Liver (tissue), 8 donors: ENCODE measurements at regions not wholly inside any gene's neighbourhood (a gene's known extent, or its start where the extent isn't known, plus 50 kb on each side); places are given as distances from the start of the nearest gene placed in this dataset.
A peak's percentile ranks its signal among the peaks of the same experiment; 100 is the strongest.

Experiments used
- DNase-seq: peaks from one replicate; pipeline ENCODE4 v3.0.0-alpha.2; 2017; ENCODE audit warnings: low spot score
- H3K27ac ChIP-seq, 2 donors: one replicate each; pipeline ENCODE4 v1.7.0; 2013; ENCODE audit warnings: inconsistent platforms in 2 of 2, low read length in 2 of 2, control low read depth in 1 of 2, low read depth in 1 of 2, mild to moderate bottlenecking in 1 of 2
- H3K27me3 ChIP-seq, 4 donors: one replicate each; pipeline versions ENCODE4 v1.6.1 to v1.7.0; 2013; ENCODE audit warnings: low read length in 3 of 4, inconsistent platforms in 1 of 4, mild to moderate bottlenecking in 1 of 4, moderate library complexity in 1 of 4; ENCODE audit not compliant: control insufficient read depth in 4 of 4, insufficient read depth in 4 of 4
- H3K36me3 ChIP-seq, 4 donors: one replicate each; pipeline versions ENCODE4 v1.6.1 to v1.7.0; 2013; ENCODE audit warnings: low read length in 3 of 4, mild to moderate bottlenecking in 3 of 4, low read depth in 1 of 4, moderate library complexity in 1 of 4; ENCODE audit not compliant: control insufficient read depth in 4 of 4, insufficient read depth in 3 of 4
- H3K4me1 ChIP-seq, 4 donors: one replicate each; pipeline versions ENCODE4 v1.6.1 to v1.7.0; 2013; ENCODE audit warnings: low read length in 3 of 4, mild to moderate bottlenecking in 3 of 4, moderate library complexity in 1 of 4; ENCODE audit not compliant: control insufficient read depth in 4 of 4, insufficient read depth in 4 of 4
- H3K4me3 ChIP-seq, 3 donors: one replicate each; pipeline versions ENCODE4 v1.6.1 to v1.7.0; 2013; ENCODE audit warnings: low read length in 3 of 3, control low read depth in 1 of 3, low read depth in 1 of 3, mild to moderate bottlenecking in 1 of 3
- H3K9ac ChIP-seq, 2 donors: one replicate each; pipeline ENCODE4 v1.7.0; 2013; ENCODE audit warnings: low read length in 2 of 2, mild to moderate bottlenecking in 2 of 2, moderate library complexity in 2 of 2, control low read depth in 1 of 2, low read depth in 1 of 2
- H3K9me3 ChIP-seq, 4 donors: one replicate each; pipeline versions ENCODE4 v1.6.1 to v1.7.0; 2013; ENCODE audit warnings: low read length in 3 of 4; ENCODE audit not compliant: control insufficient read depth in 4 of 4
- CTCF ChIP-seq: fragments of 150-350 bp; IDR thresholded peaks from 2 replicates; pipeline ENCODE4 v1.5.1; 2017; ENCODE audit warnings: improper control_type of control experiment, low read depth, low read length; ENCODE audit not compliant: missing input control
- EGR1 ChIP-seq, 2 donors: IDR thresholded peaks; 2 replicates each; pipeline ENCODE4 v1.6.1; 2016 to 2018; ENCODE audit warnings: antibody characterized with exemption in 2 of 2, low read depth in 2 of 2
- FOXA1 ChIP-seq: IDR thresholded peaks from 2 replicates; pipeline ENCODE4 v1.6.1; 2016; ENCODE audit warnings: antibody characterized with exemption
- HNF4A ChIP-seq, 2 donors: conservative IDR thresholded peaks; 2 replicates each; pipeline ENCODE4 v1.6.1; 2016; ENCODE audit warnings: antibody characterized with exemption in 2 of 2, mild to moderate bottlenecking in 2 of 2
- HNF4G ChIP-seq: IDR thresholded peaks from 2 replicates; pipeline ENCODE4 v1.6.1; 2016; ENCODE audit warnings: antibody characterized with exemption
- JUND ChIP-seq, 2 donors: IDR thresholded peaks; 2 replicates each; pipeline ENCODE4 v1.6.1; 2016; ENCODE audit warnings: antibody characterized with exemption in 2 of 2
- NR2F2 ChIP-seq: IDR thresholded peaks from 2 replicates; pipeline ENCODE4 v1.6.1; 2016; ENCODE audit warnings: antibody characterized with exemption
- RAD21 ChIP-seq, 2 donors: IDR thresholded peaks; 2 replicates each; pipeline ENCODE4 v1.6.1; 2016; ENCODE audit warnings: antibody characterized with exemption in 2 of 2, mild to moderate bottlenecking in 2 of 2
- REST ChIP-seq: IDR thresholded peaks from 2 replicates; pipeline ENCODE4 v1.6.1; 2016; ENCODE audit warnings: antibody characterized with exemption, mild to moderate bottlenecking
- RXRA ChIP-seq, 2 donors: IDR thresholded peaks; 2 replicates each; pipeline ENCODE4 v1.6.1; 2017 to 2018; ENCODE audit warnings: antibody characterized with exemption in 2 of 2, mild to moderate bottlenecking in 1 of 2
- SP1 ChIP-seq: IDR thresholded peaks from 2 replicates; pipeline ENCODE4 v1.6.1; 2018; ENCODE audit warnings: antibody characterized with exemption, mild to moderate bottlenecking
- TAF1 ChIP-seq: conservative IDR thresholded peaks from 2 replicates; pipeline ENCODE4 v1.6.1; 2016; ENCODE audit warnings: antibody characterized with exemption, mild to moderate bottlenecking
- ZBTB33 ChIP-seq: IDR thresholded peaks from 2 replicates; pipeline ENCODE4 v1.6.1; 2016; ENCODE audit warnings: antibody characterized with exemption
- WGBS: extraction: QIAGEN DNeasy Blood & Tissue Kit; methylation state at CpG from one replicate; pipeline ENCODE4 v1.1.7; 2013; 5-methylcytosine and 5-hydroxymethylcytosine counted together
- donor health status: healthy.
- donor health status: healthy.
- donor health status: healthy.
- donor health status: healthy.
- donor health status: healthy.

- TF ChIP-seq ZBTB33 (peak; percentile 65), RAD21 (IDR thresholded peaks at IDR 0.05) (peak; percentile 30 to 37)
These were observed 84.4 kb upstream of the SRD5A2 start (continued) for GRCh38 chr2:31664949-31665724.

GRCh38 chr2:31660812-31661335, 80.1 kb upstream of the SRD5A2 start:
- TF ChIP-seq CTCF (no peak), HNF4G (no peak), ZBTB33 (no peak), NR2F2 (no peak), EGR1 (IDR thresholded peaks at IDR 0.05; ENCODE audit: low read depth in 2 of 2) (no peak), RXRA (IDR thresholded peaks at IDR 0.05) (no peak), JUND (IDR thresholded peaks at IDR 0.05) (no peak), SP1 (no peak), FOXA1 (no peak), HNF4A (conservative IDR thresholded peaks at IDR 0.05) (no peak)

GRCh38 chr2:31660165-31660564, 79.4 kb upstream of the SRD5A2 start:
- peaks cover 0 to 17% (median 1%) of the 10 kb centered on the region in 4 donors for H3K36me3 ChIP-seq
- H3K4me1 ChIP-seq = peaks cover 2 to 7% (median 4%) of the 10 kb centered on the region in 4 donors
- peaks cover 0 to 3% (median 0%) of the 10 kb centered on the region in 4 donors for H3K9me3 ChIP-seq
- no peak overlapping the region for H3K27ac ChIP-seq
- H3K9ac ChIP-seq = no peak overlapping the region
- 90% methylated on average over 2 of the region's 2 CpGs for WGBS
- TF ChIP-seq CTCF (no peak), NR2F2 (no peak), HNF4A (conservative IDR thresholded peaks at IDR 0.05) (no peak), TAF1 (no peak), REST (no peak)
- no peak overlapping the region for H3K4me3 ChIP-seq
- no peak for DNase-seq
- H3K27me3 ChIP-seq = no peaks in the 10 kb centered on the region

More at GRCh38 chr2:31660812-31661335, 80.1 kb upstream of the SRD5A2 start:
- DNase-seq = no peak
- Histone ChIP-seq H3K4me3 (no peak overlapping the region), H3K4me1 (peaks cover 5 to 13% (median 11%) of the 10 kb centered on the region in 4 donors), H3K9me3 (peaks cover 0 to 3% (median 0%) of the 10 kb centered on the region in 4 donors), H3K27me3 (no peaks in the 10 kb centered on the region), H3K27ac (no peak overlapping the region), H3K36me3 (peaks cover 0 to 17% (median 1%) of the 10 kb centered on the region in 4 donors), H3K9ac (no peak overlapping the region)
- 85% methylated on average over 2 of the region's 2 CpGs for WGBS
